Suprapubic skin (tissue), 4 donors: ENCODE measurements at regions not wholly inside any gene's neighbourhood (a gene's known extent, or its start where the extent isn't known, plus 50 kb on each side); places are given as distances from the start of the nearest gene placed in this dataset.

Experiments
- DNase-seq, 2 donors: peaks; one replicate each; pipeline ENCODE4 v3.0.0-alpha.2; 2019; ENCODE audit warnings: low spot score in 2 of 2
- H3K27ac ChIP-seq: fragments of 200-600 bp; sonication (generic); one replicate; pipeline ENCODE4 v1.5.1; 2019
- H3K27me3 ChIP-seq: fragments of 200-600 bp; sonication (generic); one replicate; pipeline ENCODE4 v1.5.1; 2019
- H3K36me3 ChIP-seq: fragments of 200-600 bp; sonication (generic); one replicate; pipeline ENCODE4 v1.5.1; 2019
- H3K4me1 ChIP-seq: fragments of 200-600 bp; sonication (generic); one replicate; pipeline ENCODE4 v1.5.1; 2019
- H3K4me3 ChIP-seq: fragments of 200-600 bp; sonication (generic); one replicate; pipeline ENCODE4 v1.5.1; 2019; ENCODE audit warnings: mild to moderate bottlenecking
- H3K9me3 ChIP-seq: fragments of 200-600 bp; sonication (generic); one replicate; pipeline ENCODE4 v1.5.1; 2019
- EP300 ChIP-seq: sonication (generic); formaldehyde crosslinking; IDR thresholded peaks from one replicate; pipeline ENCODE4 v1.6.1; 2017; ENCODE audit warnings: antibody characterized with exemption
- POLR2A ChIP-seq, 2 donors: fragments of 450-650 bp; IDR thresholded peaks; one replicate each; pipeline ENCODE4 v1.6.1; 2017; ENCODE audit warnings: antibody characterized with exemption in 2 of 2, mild to moderate bottlenecking in 2 of 2, moderate library complexity in 2 of 2
- POLR2AphosphoS5 ChIP-seq, 3 donors: sonication (generic); formaldehyde crosslinking; IDR thresholded peaks; one replicate each; pipeline ENCODE4 v1.6.1; 2017; ENCODE audit warnings: antibody characterized with exemption in 3 of 3
- WGBS: methylation state at CpG from one replicate; pipeline ENCODE4 v1.1.5; 2018; 5-methylcytosine and 5-hydroxymethylcytosine counted together
- TF ChIP-seq, protein P1 (sequence below), 2 donors: fragments of 200-600 bp in 1 of 2; fragments of 450-650 bp in 1 of 2; sonication (generic) in 1 of 2; IDR thresholded peaks; one replicate each; pipeline ENCODE4 v1.5.1; 2016 to 2019; ENCODE audit warnings: antibody characterized with exemption in 2 of 2, mild to moderate bottlenecking in 1 of 2, moderate library complexity in 1 of 2

DNA sequence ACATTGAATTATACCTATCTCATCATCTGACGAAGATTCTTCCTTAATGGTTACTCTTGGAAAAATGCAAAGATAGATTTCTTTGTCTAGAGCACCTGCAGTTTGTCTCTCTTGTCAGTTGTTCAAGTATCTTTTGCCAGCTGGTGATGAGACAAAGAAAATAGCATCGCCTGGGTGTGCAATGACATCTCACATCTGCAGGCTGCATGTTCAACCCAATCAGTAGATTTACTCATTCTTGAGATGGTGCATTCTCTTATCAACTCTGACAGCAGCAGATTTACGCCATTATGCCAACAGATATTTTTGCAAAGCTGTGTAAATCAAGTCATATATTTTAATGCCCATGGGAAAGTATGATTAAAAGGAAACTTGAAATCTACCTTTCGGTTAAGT, 164.6 kb upstream of the PDGFD start:
- Histone ChIP-seq H3K36me3 (no peaks in the 10 kb centered on the region), H3K4me1 (peaks cover 3% of the 10 kb centered on the region), H3K27me3 (no peaks in the 10 kb centered on the region), H3K27ac (no peak overlapping the region), H3K9me3 (no peaks in the 10 kb centered on the region), H3K4me3 (no peak overlapping the region)
- TF ChIP-seq POLR2AphosphoS5 (IDR thresholded peaks at IDR 0.05) (no peak), EP300 (no peak)
- TF ChIP-seq, protein P1, sequence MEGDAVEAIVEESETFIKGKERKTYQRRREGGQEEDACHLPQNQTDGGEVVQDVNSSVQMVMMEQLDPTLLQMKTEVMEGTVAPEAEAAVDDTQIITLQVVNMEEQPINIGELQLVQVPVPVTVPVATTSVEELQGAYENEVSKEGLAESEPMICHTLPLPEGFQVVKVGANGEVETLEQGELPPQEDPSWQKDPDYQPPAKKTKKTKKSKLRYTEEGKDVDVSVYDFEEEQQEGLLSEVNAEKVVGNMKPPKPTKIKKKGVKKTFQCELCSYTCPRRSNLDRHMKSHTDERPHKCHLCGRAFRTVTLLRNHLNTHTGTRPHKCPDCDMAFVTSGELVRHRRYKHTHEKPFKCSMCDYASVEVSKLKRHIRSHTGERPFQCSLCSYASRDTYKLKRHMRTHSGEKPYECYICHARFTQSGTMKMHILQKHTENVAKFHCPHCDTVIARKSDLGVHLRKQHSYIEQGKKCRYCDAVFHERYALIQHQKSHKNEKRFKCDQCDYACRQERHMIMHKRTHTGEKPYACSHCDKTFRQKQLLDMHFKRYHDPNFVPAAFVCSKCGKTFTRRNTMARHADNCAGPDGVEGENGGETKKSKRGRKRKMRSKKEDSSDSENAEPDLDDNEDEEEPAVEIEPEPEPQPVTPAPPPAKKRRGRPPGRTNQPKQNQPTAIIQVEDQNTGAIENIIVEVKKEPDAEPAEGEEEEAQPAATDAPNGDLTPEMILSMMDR (IDR thresholded peaks at IDR 0.05) = no peak
- no peak for DNase-seq
- WGBS = 67% methylated on average over 4 of the region's 4 CpGs

DNA sequence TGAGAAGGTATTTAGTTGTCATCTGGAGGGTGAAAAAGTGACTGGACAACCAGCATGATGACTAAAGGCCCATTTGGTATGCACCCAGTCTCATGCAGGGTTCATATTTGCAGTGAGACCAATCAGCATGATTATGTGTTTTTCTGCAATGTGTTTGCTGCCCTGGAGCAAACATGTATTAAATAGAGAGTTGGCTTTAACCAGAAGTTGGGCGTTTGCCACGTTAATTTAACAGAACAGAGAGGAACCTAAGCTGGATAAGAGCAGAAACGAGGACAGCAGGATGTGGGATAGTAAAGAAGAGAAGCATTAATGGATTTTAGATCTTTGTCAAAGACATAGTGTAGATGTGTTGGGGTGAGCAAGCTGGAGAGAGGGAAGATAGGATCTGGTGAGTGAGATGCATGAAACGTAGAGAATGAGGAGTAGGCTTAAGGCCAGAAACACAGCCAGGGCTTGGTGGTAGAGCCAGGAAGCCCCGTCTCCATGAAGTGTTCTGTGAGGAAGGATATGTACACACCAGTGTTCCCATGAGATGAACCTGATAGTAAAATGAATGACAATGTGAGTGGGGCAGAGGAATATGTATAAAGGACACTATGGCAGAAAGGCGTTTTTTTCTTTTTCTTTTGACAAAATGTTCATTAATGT, 164.0 kb upstream of the PDGFD start:
- WGBS = 34% methylated on average over 6 of the region's 6 CpGs
- DNase-seq = no peak
- H3K4me3 ChIP-seq = no peak overlapping the region
- H3K9me3 ChIP-seq = no peaks in the 10 kb centered on the region
- H3K4me1 ChIP-seq = peaks cover 3% of the 10 kb centered on the region
- H3K27me3 ChIP-seq = no peaks in the 10 kb centered on the region
- no peaks in the 10 kb centered on the region for H3K36me3 ChIP-seq
- H3K27ac ChIP-seq = no peak overlapping the region
- TF ChIP-seq POLR2A (IDR thresholded peaks at IDR 0.05) (no peak), POLR2AphosphoS5 (IDR thresholded peaks at IDR 0.05) (no peak), EP300 (no peak)
- TF ChIP-seq, protein P1 (IDR thresholded peaks at IDR 0.05) = no peak

DNA sequence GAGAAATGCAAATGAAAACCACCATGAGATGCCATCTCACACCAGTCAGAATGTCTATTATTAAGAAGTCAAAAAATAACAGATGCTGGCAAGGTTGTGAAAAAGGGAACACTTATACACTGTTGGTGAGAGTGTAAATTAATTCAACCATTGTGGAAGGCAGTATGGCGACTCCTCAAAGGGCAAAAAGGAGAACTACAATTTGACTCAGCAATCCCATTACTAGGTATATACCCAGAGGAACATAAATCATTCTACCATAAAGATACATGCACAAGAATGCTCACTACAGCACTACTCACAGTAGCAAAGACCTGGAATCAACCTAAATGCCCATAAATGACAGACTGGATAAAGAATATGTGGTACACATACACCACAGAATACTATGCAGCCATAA, 161.1 kb upstream of the PDGFD start:
- H3K27me3 ChIP-seq = no peaks in the 10 kb centered on the region
- H3K9me3 ChIP-seq = no peaks in the 10 kb centered on the region
- no peaks in the 10 kb centered on the region for H3K36me3 ChIP-seq
- TF ChIP-seq EP300 (no peak), POLR2A (IDR thresholded peaks at IDR 0.05) (no peak), POLR2AphosphoS5 (IDR thresholded peaks at IDR 0.05) (no peak)
- TF ChIP-seq, protein P1 (IDR thresholded peaks at IDR 0.05) = no peak
- 84% methylated on average over 1 of the region's 1 CpG for WGBS
- no peak overlapping the region for H3K4me3 ChIP-seq
- no peak for DNase-seq
- H3K27ac ChIP-seq = no peak overlapping the region
- peaks cover 3% of the 10 kb centered on the region for H3K4me1 ChIP-seq

DNA sequence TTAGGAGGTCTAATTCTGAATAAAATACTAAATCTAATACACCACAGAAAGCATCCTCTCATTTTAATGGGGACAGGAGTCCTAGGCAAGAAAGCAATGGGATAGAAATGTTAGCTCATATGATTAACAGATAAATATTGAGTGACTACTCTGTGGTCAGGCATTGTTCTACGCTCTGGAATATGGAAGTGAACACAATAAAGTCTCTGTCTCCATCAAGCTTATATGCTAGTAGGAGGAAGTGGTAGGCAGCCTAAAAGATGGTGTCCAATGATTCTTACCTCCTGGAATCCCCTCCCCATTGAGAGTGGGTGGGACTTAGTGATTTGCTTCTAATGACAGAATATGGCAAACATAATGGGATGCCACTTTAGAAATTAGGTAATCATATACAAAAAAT, 160.3 kb upstream of the PDGFD start:
- 80% methylated on average over 1 of the region's 1 CpG for WGBS
- H3K27me3 ChIP-seq = no peaks in the 10 kb centered on the region
- no peak for DNase-seq
- no peak overlapping the region for H3K27ac ChIP-seq
- H3K4me1 ChIP-seq = peaks cover 3% of the 10 kb centered on the region
- TF ChIP-seq, protein P1 (IDR thresholded peaks at IDR 0.05) = no peak
- TF ChIP-seq POLR2AphosphoS5 (IDR thresholded peaks at IDR 0.05) (no peak), EP300 (no peak), POLR2A (IDR thresholded peaks at IDR 0.05) (no peak)
- no peaks in the 10 kb centered on the region for H3K9me3 ChIP-seq
- H3K4me3 ChIP-seq = no peak overlapping the region
- no peaks in the 10 kb centered on the region for H3K36me3 ChIP-seq

DNA sequence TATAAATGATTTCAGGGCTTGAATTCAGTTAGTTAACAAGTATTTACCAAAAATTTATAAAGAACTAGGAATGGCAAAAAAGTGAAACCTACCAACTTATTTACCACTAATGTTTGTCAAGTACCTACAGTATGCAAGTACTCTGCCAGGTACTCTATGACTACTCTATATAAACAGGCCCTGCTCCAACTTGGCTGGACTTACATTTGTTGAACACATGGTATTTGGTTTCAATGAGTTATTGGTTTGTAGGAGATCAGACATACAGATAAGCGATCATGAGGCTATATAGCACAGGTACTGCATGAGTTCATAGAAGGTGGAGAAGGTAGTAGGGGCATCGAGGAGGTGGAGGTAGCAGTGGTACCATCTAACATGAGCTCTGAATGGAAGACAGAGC, 159.9 kb upstream of the PDGFD start:
- H3K27me3 ChIP-seq = no peaks in the 10 kb centered on the region
- H3K4me3 ChIP-seq = no peak overlapping the region
- TF ChIP-seq, protein P1 (IDR thresholded peaks at IDR 0.05) = no peak
- no peak for TF ChIP-seq POLR2A (IDR thresholded peaks at IDR 0.05)
- TF ChIP-seq EP300 = no peak
- no peak for TF ChIP-seq POLR2AphosphoS5 (IDR thresholded peaks at IDR 0.05)
- H3K36me3 ChIP-seq = no peaks in the 10 kb centered on the region
- WGBS = 86% methylated on average over 2 of the region's 2 CpGs
- no peak overlapping the region for H3K27ac ChIP-seq
- no peaks in the 10 kb centered on the region for H3K9me3 ChIP-seq
- no peak for DNase-seq
- peaks cover 3% of the 10 kb centered on the region for H3K4me1 ChIP-seq
